ENCODE measurements at regions not wholly inside any gene's neighbourhood (a gene's known extent, or its start where the extent isn't known, plus 50 kb on each side); places are given as distances from the start of the nearest gene placed in this dataset.

GRCh38 chrX:46301903-46302302 is 243.3 kb downstream of the ZNF674 start:
- no peak for DNase-seq (ENCODE audit: low spot score)

DNA sequence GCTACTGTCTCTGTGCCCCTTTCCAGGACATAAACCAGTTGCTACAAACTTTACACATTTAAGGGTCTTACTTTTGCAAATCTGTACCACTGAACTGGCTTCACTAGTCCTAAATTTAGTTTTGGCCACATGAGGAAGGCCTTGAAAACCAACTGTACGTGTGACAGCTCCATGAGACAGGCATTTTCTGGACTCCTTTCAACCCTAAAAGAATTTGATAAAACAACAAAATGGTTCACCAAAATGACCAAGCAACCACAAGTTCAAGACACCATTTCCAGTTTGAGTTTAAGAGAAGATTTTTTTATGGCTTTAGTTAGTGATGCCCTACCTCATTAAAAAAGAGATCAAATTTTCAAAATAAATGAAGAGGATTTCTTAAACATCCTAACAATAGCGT is 246.4 kb downstream of the ZNF674 start:
- peak; percentile 46 for DNase-seq (ENCODE audit: low spot score)

DNA sequence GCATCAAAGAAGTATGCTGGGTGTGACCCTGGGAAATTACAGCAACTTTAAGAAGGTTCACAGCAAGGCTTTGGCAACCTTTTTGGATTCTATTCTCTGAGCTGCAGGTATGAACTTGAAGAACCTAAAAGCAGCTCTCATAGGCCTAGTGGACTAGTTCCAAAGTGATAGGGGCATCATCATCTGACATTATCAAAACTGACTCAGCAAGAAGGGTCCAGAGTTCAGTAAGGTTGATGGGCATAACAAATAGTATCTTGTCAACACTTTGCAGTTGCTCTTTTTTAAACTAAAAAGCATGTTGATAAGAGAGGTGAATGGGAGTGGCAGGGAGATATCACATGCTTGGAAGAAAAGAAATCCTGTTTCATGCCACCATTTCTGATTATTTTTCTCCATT is 249.3 kb downstream of the ZNF674 start:
- DNase-seq (ENCODE audit: low spot score), result no peak

DNA sequence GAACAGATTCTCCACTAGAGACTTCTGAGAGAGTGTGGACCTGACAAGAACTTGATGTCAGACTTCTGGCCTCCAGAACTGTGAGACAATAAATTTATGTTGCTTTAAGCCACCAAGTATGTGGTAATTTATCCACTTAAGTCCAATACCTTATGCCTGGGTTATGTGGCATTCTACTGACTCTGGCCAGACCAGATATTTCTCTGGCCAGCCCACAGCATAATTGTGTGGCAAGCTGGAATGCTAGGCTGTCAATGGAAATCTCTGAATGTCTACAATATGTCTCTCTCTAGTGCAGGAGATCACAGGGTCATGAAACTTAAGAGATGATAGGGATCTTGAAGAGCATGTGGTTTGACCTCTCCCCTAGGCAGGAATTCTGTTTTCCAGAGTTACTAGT is 251.0 kb downstream of the ZNF674 start:
- peak; percentile 43 for DNase-seq (ENCODE audit: low spot score)

DNA sequence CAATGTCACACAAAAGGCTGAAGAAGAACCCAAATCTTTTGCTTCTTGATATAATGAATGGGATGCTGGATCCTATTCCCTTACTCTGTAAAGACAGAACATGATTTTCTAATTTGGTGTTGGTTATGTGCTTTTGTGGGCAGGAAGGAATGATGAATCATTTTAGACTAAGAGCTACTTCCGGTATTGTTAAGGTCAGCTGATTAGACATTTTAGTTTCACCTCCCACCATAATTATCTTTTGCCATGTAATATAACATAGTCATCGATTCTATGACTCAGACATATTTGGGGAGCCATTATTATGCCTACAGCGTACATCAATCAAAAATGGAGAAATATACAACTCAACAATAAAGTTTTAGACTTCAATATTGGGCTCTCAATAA is 265.3 kb downstream of the ZNF674 start:
- DNase-seq (ENCODE audit: low spot score), result peak; percentile 50

- DNase-seq (ENCODE audit: low spot score), result no peak
These were observed 265.9 kb downstream of the ZNF674 start for GRCh38 chrX:46279214-46279924.

DNA sequence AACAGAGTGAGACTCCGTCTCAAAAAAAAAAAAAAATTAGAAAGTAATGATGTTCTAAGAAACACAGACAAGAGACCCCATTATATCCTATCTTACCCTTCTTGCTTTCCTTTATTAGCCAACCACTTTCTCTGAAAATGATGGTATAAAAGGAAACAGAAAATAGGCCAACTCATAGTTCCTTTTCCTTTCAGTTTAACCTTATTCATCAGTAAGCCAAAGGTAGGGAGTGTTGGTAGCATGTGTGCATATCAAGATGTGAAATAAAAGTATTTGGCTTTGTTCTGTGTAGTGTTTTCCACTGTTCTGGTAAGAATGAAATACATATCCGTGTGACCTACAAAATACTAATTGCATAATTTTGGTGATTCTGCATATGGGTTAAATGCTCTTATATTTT is 266.6 kb downstream of the ZNF674 start:
- DNase-seq (ENCODE audit: low spot score), result no peak

DNA sequence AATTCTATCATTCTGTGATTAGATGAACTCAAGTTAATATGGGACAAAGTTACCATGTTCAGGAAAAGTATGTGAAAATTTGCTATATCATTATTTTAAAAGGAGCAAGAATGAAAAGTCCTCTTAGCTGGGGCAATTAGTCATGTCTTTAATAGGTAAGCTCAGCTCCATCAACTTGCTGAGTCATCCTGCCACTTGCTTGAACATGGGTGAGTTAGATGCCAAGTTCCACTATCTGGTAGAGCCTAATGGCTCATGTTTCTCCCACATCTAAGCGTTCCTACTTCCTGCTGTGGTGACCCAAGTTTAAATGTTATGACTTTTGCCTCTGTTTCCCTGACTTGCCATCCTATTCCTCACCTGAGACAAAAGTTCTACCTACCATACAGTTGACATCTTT is 276.8 kb downstream of the ZNF674 start:
- DNase-seq (ENCODE audit: low spot score), result no peak

GRCh38 chrX:46263494-46263893 is 281.7 kb downstream of the ZNF674 start:
- DNase-seq (ENCODE audit: low spot score), result no peak

- DNase-seq (ENCODE audit: low spot score), result no peak
These were observed 282.9 kb downstream of the ZNF674 start for GRCh38 chrX:46262304-46262703.

GRCh38 chrX:46260499-46260898 is 284.7 kb downstream of the ZNF674 start:
- no peak for DNase-seq (ENCODE audit: low spot score)

DNA sequence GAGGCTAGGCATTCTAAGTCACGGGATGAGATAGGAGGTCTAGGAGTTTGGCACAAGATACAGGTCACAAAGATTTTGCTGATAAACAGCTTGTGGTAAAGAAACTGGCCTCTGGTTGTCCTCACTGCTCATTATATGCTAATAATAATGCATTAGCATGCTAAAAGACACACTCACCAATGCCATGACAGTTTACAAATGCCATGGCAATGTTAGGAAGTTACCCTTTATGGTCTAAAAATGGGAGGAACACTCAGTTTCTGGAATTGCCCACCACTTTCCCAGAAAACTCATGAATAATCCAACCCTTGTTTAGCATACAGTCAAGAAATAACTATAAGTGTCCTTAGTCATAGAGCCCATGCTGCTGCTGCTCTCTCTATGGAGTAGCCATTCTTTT is 286.9 kb downstream of the ZNF674 start:
- DNase-seq (ENCODE audit: low spot score), result no peak

GRCh38 chrX:46257451-46257879 is 287.8 kb downstream of the ZNF674 start:
- DNase-seq (ENCODE audit: low spot score), result no peak

- DNase-seq (ENCODE audit: low spot score), result no peak
These were observed 288.3 kb downstream of the ZNF674 start for GRCh38 chrX:46256875-46257274.

GRCh38 chrX:46255046-46255445 is 290.2 kb downstream of the ZNF674 start:
- DNase-seq (ENCODE audit: low spot score), result no peak

- DNase-seq (ENCODE audit: low spot score), result no peak
These were observed 290.6 kb downstream of the ZNF674 start for GRCh38 chrX:46254641-46255040.

DNA sequence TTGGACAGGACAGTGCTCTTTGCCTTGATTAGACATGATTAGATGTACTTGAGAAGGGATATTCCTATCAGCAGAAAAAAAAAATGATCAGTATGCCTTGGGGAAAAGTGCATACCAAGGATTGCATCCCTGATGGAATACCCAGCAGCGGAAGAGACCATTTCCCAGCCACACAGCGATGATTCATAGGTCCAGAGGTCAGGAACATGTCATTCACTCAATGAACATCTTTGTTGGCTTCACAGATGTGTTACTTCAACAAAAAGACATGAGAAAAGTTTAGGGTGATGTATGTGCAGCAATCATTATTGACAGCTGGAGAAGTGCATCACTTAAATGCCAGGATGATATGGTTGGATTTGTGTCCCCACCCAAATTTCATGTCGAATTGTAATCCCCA is 293.5 kb downstream of the ZNF674 start:
- peak; percentile 17 for DNase-seq (ENCODE audit: low spot score)

GRCh38 chrX:46250151-46250550 is 295.1 kb downstream of the ZNF674 start:
- no peak for DNase-seq (ENCODE audit: low spot score)

- no peak for DNase-seq (ENCODE audit: low spot score)
These were observed 297.8 kb downstream of the ZNF674 start for GRCh38 chrX:46247456-46247855.

DNA sequence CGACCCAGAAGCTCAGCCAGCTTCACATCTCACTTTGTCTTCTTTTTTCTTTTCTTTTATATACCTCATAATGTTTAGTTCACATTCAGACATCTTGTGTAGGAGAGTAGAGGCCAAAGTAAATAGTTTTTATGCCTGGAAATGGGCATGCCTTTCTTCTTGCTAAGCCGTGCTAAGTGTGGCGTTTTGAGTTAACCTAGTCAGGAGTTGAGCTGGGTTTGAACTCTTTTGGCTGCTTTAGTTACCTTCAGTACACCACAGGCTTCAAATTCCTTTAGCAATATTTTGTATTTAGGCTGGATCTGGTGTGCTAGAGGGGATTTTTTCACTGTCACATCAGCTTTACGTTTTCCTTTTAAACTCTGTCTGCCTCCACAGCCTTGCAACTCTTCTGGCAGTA is 300.8 kb downstream of the ZNF674 start:
- DNase-seq (ENCODE audit: low spot score), result no peak

- no peak for DNase-seq (ENCODE audit: low spot score)
These were observed 308.8 kb downstream of the ZNF674 start for GRCh38 chrX:46236411-46236810.

DNA sequence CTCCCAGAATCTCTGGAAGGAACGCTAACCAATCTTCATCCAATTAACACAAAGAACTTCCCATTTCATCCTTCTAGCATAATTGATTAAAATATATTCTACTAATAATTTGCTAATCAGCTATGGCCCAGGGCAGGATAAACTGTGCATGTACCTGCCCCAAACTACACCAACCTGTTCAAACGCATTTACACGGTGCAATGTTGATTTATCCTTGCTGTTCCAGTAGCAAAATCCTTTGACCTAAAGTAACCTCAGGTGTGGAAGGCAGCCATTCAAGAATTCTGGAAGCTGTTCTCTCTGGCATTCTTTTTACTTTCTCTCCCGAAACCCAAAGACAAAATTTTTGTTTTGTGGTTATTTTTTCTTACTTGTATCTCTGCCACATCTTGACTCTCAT is 309.4 kb downstream of the ZNF674 start:
- DNase-seq (ENCODE audit: low spot score), result no peak

GRCh38 chrX:46234775-46235174 is 310.4 kb downstream of the ZNF674 start:
- DNase-seq (ENCODE audit: low spot score), result no peak

DNA sequence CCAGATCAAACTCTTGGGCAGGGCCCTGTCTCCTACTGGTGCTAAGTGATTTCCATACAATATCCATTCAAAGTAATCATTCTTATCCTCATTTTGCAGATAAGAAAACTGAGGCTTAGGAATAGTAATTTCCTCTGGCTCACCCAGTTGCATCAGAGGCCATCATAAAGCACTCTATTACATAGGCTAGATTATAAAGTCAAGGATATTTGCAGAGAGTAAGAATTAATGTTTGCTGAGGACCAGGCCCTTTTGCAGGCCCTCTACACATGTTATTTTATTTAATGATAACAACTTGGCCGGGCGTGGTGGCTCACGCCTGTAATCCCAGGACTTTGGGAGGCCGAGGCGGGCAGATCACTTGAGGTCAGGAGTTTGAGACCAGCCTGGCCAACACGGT is 316.8 kb downstream of the ZNF674 start:
- DNase-seq (ENCODE audit: low spot score), result no peak

DNA sequence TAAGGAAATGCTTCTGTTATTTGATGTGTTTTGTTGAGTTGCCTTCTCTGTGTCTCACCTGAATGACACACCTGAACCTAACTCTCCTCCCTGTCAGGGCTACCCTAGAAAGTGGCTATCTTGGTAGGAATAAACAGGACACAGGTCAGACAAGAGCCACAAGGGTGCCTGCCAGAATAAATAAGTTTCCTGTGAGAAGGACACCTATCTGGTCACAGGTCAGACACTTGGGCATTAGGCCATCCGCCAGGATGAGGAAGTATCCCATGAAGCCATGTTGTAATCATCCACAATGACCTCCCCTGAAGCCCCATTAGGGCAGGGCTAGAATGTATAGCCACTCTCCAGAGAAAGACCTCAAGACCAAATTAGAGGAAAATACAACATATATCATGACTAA is 318.8 kb downstream of the ZNF674 start:
- no peak for DNase-seq (ENCODE audit: low spot score)

All from AG08395 (cell line).